ENCODE measurements at regions not wholly inside any gene's neighbourhood (a gene's known extent, or its start where the extent isn't known, plus 50 kb on each side); places are given as distances from the start of the nearest gene placed in this dataset.

- TF ChIP-seq EZH2 (IDR thresholded peaks at IDR 0.05; ENCODE audit: borderline replicate concordance, insufficient read depth, low read depth, low read length, poor library complexity, severe bottlenecking), result no peak
- TF ChIP-seq, protein P1, sequence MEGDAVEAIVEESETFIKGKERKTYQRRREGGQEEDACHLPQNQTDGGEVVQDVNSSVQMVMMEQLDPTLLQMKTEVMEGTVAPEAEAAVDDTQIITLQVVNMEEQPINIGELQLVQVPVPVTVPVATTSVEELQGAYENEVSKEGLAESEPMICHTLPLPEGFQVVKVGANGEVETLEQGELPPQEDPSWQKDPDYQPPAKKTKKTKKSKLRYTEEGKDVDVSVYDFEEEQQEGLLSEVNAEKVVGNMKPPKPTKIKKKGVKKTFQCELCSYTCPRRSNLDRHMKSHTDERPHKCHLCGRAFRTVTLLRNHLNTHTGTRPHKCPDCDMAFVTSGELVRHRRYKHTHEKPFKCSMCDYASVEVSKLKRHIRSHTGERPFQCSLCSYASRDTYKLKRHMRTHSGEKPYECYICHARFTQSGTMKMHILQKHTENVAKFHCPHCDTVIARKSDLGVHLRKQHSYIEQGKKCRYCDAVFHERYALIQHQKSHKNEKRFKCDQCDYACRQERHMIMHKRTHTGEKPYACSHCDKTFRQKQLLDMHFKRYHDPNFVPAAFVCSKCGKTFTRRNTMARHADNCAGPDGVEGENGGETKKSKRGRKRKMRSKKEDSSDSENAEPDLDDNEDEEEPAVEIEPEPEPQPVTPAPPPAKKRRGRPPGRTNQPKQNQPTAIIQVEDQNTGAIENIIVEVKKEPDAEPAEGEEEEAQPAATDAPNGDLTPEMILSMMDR (IDR thresholded peaks at IDR 0.05), result no peak
Measured at GRCh38 chr3:18046131-18046915, 303.9 kb upstream of the TBC1D5 start.

Data from B cell (primary cell).